DOHH2 (cell line): ENCODE measurements at regions not wholly inside any gene's neighbourhood (a gene's known extent, or its start where the extent isn't known, plus 50 kb on each side); places are given as distances from the start of the nearest gene placed in this dataset.

Experiments used
- CTCF ChIP-seq: fragments of 200-600 bp; sonication (generic); IDR thresholded peaks from one replicate; pipeline ENCODE4 v1.5.1; 2014; ENCODE audit warnings: antibody characterized with exemption, mild to moderate bottlenecking, low read depth, low read length; ENCODE audit not compliant: poor library complexity, severe bottlenecking
- EZH2phosphoT487 ChIP-seq: fragments of 200-600 bp; sonication (generic); IDR thresholded peaks from 2 replicates; pipeline ENCODE4 v1.6.1; 2017; ENCODE audit warnings: borderline replicate concordance, mild to moderate bottlenecking, antibody characterized with exemption, low read length, moderate library complexity, mixed read lengths

- TF ChIP-seq EZH2phosphoT487, result no peak
- TF ChIP-seq CTCF, result no peak
Measured at GRCh38 chr20:60931696-60932095, 320.4 kb upstream of the CDH4 start.
